Smooth muscle cell (in vitro differentiated cells): ENCODE measurements at regions not wholly inside any gene's neighbourhood (a gene's known extent, or its start where the extent isn't known, plus 50 kb on each side); places are given as distances from the start of the nearest gene placed in this dataset.

Experiments used
- DNase-seq: peaks from one replicate; lab custom pipeline; 2025; ENCODE audit not compliant: unreplicated experiment; lab: John Stamatoyannopoulos, UW
- H2AFZ ChIP-seq: fragments of 200-600 bp; sonication (generic); 2 replicates; pipeline ENCODE4 v1.6.0; 2016; ENCODE audit warnings: antibody characterized with exemption, low read depth, mild to moderate bottlenecking
- H3F3A ChIP-seq: fragments of 200-600 bp; sonication (generic); 2 replicates; pipeline ENCODE4 v1.6.0; 2017; ENCODE audit warnings: antibody characterized with exemption, low read depth
- H3K27ac ChIP-seq: fragments of 200-600 bp; sonication (generic); 2 replicates; pipeline ENCODE4 v1.5.1; 2016; ENCODE audit warnings: low read depth, mild to moderate bottlenecking
- H3K27me3 ChIP-seq: fragments of 200-600 bp; sonication (generic); 2 replicates; pipeline ENCODE4 v1.6.1; 2016; ENCODE audit warnings: low read depth, mild to moderate bottlenecking
- H3K36me3 ChIP-seq: fragments of 200-600 bp; sonication (generic); 2 replicates; pipeline ENCODE4 v1.5.1; 2016; ENCODE audit warnings: low read depth
- H3K4me1 ChIP-seq: fragments of 200-600 bp; sonication (generic); 2 replicates; pipeline ENCODE4 v1.5.1; 2016; ENCODE audit warnings: low read depth
- H3K4me2 ChIP-seq: fragments of 200-600 bp; sonication (generic); 2 replicates; pipeline ENCODE4 v1.6.0; 2016; ENCODE audit warnings: mild to moderate bottlenecking
- H3K4me3 ChIP-seq: fragments of 200-600 bp; sonication (generic); 2 replicates; pipeline ENCODE4 v1.5.1; 2016; ENCODE audit warnings: mild to moderate bottlenecking
- H3K79me2 ChIP-seq: fragments of 200-600 bp; sonication (generic); 2 replicates; pipeline ENCODE4 v1.6.0; 2016; ENCODE audit warnings: low read depth, mild to moderate bottlenecking
- H3K9ac ChIP-seq: fragments of 200-600 bp; sonication (generic); 2 replicates; pipeline ENCODE4 v1.6.0; 2016; ENCODE audit warnings: low read depth
- H3K9me3 ChIP-seq: fragments of 200-600 bp; sonication (generic); replicated peaks from 2 replicates; pipeline ENCODE4 v1.5.1; 2016; ENCODE audit warnings: low read depth
- H4K20me1 ChIP-seq: fragments of 200-600 bp; sonication (generic); 2 replicates; pipeline ENCODE4 v1.6.0; 2016; ENCODE audit warnings: low read depth
- WGBS: methylation state at CpG from one replicate; pipeline ENCODE4 v1.1.7; 2016; ENCODE audit warnings: low lambda C conversion rate; 5-methylcytosine and 5-hydroxymethylcytosine counted together
- TF ChIP-seq, protein P1 (sequence below): fragments of 200-600 bp; sonication (generic); IDR thresholded peaks from 2 replicates; pipeline ENCODE4 v1.5.1; 2017; ENCODE audit warnings: borderline replicate concordance, mild to moderate bottlenecking, antibody characterized with exemption; ENCODE audit not compliant: insufficient read depth, poor library complexity, severe bottlenecking

- Histone ChIP-seq H3K27me3 (no peaks in the 10 kb centered on the region), H3K79me2 (no peaks in the 10 kb centered on the region), H3K4me2 (no peak overlapping the region), H3K36me3 (no peaks in the 10 kb centered on the region), H3K27ac (no peak overlapping the region), H4K20me1 (no peaks in the 10 kb centered on the region), H3F3A (no peaks in the 10 kb centered on the region), H2AFZ (no peak overlapping the region), H3K4me3 (no peak overlapping the region), H3K9ac (no peak overlapping the region), H3K9me3 (no peaks in the 10 kb centered on the region), H3K4me1 (peaks cover 11% of the 10 kb centered on the region)
- WGBS: 73% methylated on average over 2 of the region's 2 CpGs
- no peak for DNase-seq
- TF ChIP-seq, protein P1, sequence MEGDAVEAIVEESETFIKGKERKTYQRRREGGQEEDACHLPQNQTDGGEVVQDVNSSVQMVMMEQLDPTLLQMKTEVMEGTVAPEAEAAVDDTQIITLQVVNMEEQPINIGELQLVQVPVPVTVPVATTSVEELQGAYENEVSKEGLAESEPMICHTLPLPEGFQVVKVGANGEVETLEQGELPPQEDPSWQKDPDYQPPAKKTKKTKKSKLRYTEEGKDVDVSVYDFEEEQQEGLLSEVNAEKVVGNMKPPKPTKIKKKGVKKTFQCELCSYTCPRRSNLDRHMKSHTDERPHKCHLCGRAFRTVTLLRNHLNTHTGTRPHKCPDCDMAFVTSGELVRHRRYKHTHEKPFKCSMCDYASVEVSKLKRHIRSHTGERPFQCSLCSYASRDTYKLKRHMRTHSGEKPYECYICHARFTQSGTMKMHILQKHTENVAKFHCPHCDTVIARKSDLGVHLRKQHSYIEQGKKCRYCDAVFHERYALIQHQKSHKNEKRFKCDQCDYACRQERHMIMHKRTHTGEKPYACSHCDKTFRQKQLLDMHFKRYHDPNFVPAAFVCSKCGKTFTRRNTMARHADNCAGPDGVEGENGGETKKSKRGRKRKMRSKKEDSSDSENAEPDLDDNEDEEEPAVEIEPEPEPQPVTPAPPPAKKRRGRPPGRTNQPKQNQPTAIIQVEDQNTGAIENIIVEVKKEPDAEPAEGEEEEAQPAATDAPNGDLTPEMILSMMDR: no peak
These were observed 174.7 kb downstream of the POU4F1 start for GRCh38 chr13:78428646-78429045.

DNA sequence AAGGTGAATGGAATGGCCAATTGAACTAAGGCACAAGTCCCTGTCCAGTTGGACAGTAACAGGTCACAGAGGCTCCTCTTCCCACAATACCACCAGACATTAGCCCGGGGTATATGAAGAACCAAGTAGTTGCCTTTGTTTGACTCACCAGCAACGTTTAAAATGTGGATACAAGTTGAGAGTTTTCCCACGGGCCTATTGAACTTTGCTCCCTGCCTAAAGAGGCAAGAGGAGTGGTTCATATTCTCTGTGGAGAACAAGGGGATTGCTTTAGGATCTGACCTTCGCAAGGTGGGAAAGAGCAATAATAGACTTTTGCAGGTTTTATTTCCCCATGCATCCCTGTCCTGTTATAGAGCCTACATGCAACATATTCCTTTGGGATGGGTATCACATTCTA is 177.2 kb downstream of the POU4F1 start:
- Histone ChIP-seq H3K4me3 (no peak overlapping the region), H3K4me2 (no peak overlapping the region)
- WGBS: 92% methylated on average over 4 of the region's 4 CpGs

DNA sequence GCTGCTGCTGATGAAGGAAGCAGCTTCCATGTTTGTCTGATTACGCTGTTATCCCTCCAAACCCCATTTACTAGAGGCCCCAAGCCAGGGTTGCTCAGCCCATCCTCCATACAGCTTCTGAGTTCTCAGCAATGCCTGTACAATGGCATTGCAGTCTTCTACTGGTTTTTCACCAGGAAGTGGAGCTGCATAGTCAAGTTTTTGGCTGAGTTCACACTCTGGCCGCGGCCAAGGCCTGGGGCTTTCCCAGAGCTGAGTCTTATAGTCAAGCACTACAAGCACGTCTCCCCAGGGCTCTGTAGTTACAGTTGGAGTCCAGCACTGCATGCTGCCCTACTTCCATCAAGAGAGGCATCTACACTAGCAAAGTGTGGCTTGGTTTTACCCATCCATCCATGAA is 182.5 kb downstream of the POU4F1 start:
- Histone ChIP-seq H3K27me3 (peaks cover 13% of the 10 kb centered on the region), H3F3A (no peaks in the 10 kb centered on the region), H3K9ac (no peak overlapping the region), H3K36me3 (no peaks in the 10 kb centered on the region), H3K4me3 (no peak overlapping the region), H3K9me3 (no peaks in the 10 kb centered on the region), H3K79me2 (no peaks in the 10 kb centered on the region), H3K4me1 (no peaks in the 10 kb centered on the region), H3K27ac (no peak overlapping the region), H3K4me2 (no peak overlapping the region), H2AFZ (no peak overlapping the region), H4K20me1 (no peaks in the 10 kb centered on the region)
- DNase-seq: no peak
- WGBS: 93% methylated on average over 4 of the region's 4 CpGs
- TF ChIP-seq, protein P1: no peak

More for the DNA sequence above, 177.2 kb downstream of the POU4F1 start:
- H3K27ac ChIP-seq: no peak overlapping the region
- DNase-seq: no peak
- H3K9me3 ChIP-seq: no peaks in the 10 kb centered on the region
- no peaks in the 10 kb centered on the region for H3F3A ChIP-seq
- TF ChIP-seq, protein P1: no peak
- no peaks in the 10 kb centered on the region for H3K79me2 ChIP-seq
- H3K36me3 ChIP-seq: no peaks in the 10 kb centered on the region
- peaks cover 10% of the 10 kb centered on the region for H3K4me1 ChIP-seq
- no peaks in the 10 kb centered on the region for H4K20me1 ChIP-seq
- H2AFZ ChIP-seq: no peak overlapping the region
- H3K9ac ChIP-seq: no peak overlapping the region
- H3K27me3 ChIP-seq: no peaks in the 10 kb centered on the region

DNA sequence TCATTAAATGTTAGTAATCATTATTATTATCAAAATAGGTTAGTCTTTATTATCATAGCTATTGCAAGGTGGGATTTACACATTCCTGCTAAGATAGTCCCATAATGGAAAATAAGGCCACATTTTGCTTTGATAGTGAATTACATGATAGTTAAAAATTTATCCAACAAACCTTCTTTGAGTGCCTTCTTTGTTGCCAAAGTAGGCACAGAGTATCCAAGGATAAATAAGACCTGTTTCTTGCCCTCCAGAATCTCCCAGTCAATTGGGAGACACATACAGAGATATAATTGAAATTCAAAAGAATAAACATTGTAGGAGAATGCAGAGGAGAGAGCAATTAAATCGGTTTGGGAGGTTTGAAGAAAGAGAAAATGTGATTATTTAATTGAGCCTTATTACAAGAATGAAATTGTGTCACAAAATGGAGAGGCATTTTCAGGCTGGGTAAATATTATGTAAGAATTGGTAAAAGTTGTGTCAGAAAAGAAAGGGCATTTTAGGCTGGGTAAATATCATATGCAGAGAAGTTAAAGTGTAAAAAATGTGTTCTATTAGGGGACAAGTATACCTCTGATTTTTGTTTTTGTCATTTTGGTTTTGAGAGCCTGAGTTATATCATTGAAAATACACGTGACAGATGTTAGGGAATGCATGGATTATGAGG is 189.3 kb downstream of the POU4F1 start:
- Histone ChIP-seq H3F3A (no peaks in the 10 kb centered on the region), H3K4me3 (no peak overlapping the region), H3K27ac (no peak overlapping the region), H3K36me3 (no peaks in the 10 kb centered on the region), H3K4me2 (no peak overlapping the region), H3K9me3 (no peaks in the 10 kb centered on the region), H3K9ac (no peak overlapping the region), H2AFZ (no peak overlapping the region), H3K4me1 (no peaks in the 10 kb centered on the region), H4K20me1 (no peaks in the 10 kb centered on the region), H3K79me2 (no peaks in the 10 kb centered on the region), H3K27me3 (peaks cover 17% of the 10 kb centered on the region)
- TF ChIP-seq, protein P1: no peak
- WGBS: 53% methylated on average over 2 of the region's 2 CpGs
- no peak for DNase-seq
